Skeletal muscle tissue (tissue), 3 donors: ENCODE measurements at regions not wholly inside any gene's neighbourhood (a gene's known extent, or its start where the extent isn't known, plus 50 kb on each side); places are given as distances from the start of the nearest gene placed in this dataset.

Experiments used
- H3K27ac ChIP-seq: one replicate; pipeline ENCODE4 v1.7.0; 2013; ENCODE audit warnings: mild to moderate bottlenecking, low read depth, low read length, inconsistent platforms
- H3K27me3 ChIP-seq, 3 donors: one replicate each; pipeline ENCODE4 v1.7.0; 2013; ENCODE audit warnings: low read length in 3 of 3; ENCODE audit not compliant: control insufficient read depth in 3 of 3, insufficient read depth in 3 of 3
- H3K36me3 ChIP-seq, 3 donors: one replicate each; pipeline ENCODE4 v1.7.0; 2013; ENCODE audit warnings: low read length in 3 of 3; ENCODE audit not compliant: control insufficient read depth in 3 of 3, insufficient read depth in 3 of 3
- H3K4me1 ChIP-seq, 3 donors: one replicate each; pipeline ENCODE4 v1.7.0; 2013; ENCODE audit warnings: low read length in 3 of 3, mild to moderate bottlenecking in 3 of 3; ENCODE audit not compliant: control insufficient read depth in 3 of 3, insufficient read depth in 3 of 3
- H3K4me3 ChIP-seq, 3 donors: one replicate each; pipeline ENCODE4 v1.7.0; 2013; ENCODE audit warnings: low read length in 3 of 3
- H3K9ac ChIP-seq, 3 donors: one replicate each; pipeline ENCODE4 v1.7.0; 2013; ENCODE audit warnings: low read length in 3 of 3, mild to moderate bottlenecking in 3 of 3, moderate library complexity in 2 of 3, low read depth in 1 of 3
- H3K9me3 ChIP-seq, 3 donors: one replicate each; pipeline ENCODE4 v1.7.0; 2013; ENCODE audit warnings: low read length in 3 of 3; ENCODE audit not compliant: control insufficient read depth in 3 of 3
- donor health status: Osteomylitis.

DNA sequence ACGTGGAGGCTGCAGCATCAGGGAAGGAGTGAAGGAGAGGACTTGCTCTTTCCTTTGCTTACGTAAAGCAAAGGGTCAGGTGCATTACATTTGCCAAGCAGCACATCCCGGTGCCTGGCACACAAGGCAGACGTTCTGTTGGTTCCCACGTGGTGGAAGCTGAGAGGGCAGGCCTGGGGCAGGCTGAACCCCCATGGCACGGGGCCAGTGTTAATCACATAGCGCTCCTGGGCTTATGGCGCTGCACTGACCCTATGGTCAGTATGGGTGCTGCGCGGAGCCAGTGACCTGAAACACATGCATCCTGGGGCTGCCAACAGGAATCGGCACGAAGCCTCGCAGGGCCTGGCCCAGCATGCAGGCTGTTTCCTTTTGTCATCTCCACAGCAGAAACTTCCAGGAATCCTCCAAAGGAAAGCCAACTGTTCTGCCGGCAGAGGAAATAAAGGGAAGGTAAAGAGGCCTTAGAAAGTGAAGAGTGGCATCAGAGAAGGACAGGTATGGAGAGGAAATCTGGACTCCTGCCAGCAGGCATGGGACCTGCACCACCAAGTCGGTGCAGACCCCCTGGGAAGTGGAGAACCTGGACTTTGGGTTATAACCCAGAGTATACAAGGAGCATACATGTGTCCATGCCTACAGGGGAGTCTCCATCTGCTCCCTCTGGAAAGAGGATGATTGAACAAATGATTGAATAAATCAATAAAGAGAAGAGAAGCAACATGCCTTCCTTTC is 560.2 kb downstream of the TCERG1L start:
- Histone ChIP-seq H3K9ac (no peak overlapping the region), H3K27me3 (peaks cover 0 to 15% (median 2%) of the 10 kb centered on the region in 3 donors), H3K4me3 (no peak overlapping the region), H3K27ac (no peak overlapping the region), H3K4me1 (no peaks in the 10 kb centered on the region), H3K9me3 (peaks cover 0 to 4% (median 0%) of the 10 kb centered on the region in 3 donors), H3K36me3 (no peaks in the 10 kb centered on the region)

DNA sequence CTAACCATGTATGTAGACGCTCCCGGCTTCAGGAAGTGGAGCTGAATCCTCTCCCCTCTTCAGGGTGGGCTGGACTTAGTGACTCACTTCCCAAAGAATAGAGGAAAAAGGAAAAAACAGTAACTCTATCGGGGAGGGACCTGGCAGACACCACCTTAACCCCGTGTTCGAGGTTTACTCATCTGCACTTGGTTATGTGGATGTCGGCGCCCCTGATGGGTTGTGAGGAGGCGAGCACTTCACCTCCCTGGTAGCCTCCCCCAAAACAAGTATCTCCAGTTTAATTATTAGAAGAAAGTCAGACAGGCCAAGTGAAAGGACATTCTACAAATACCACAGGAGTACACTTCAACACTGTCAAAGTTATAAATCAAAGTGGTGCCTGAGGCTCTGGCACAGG is 559.7 kb downstream of the TCERG1L start:
- peaks cover 0 to 4% (median 0%) of the 10 kb centered on the region in 3 donors for H3K9me3 ChIP-seq

DNA sequence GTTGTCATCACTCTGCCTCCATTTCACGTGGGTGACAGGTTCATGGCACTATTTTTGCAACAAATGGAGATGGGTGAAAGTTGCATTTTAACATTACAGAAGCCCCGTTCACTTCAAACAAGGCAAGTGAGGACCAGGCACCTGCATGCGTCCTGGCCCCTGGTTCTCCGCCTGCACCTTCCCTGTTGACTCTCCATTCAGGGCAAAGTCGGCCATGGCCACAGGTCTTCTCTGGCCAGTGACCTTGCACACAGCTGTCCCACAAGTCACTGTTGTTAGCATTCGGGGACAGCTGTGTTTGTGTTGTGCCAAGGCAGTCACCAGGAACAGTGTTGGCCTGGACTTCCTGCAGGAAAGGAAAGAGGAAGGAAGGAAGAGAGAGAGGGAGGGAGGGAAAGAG is 554.9 kb downstream of the TCERG1L start:
- H3K4me1 ChIP-seq = no peaks in the 10 kb centered on the region
- H3K4me3 ChIP-seq = no peak overlapping the region
- no peak overlapping the region for H3K27ac ChIP-seq
- H3K9me3 ChIP-seq = peaks cover 0 to 4% (median 0%) of the 10 kb centered on the region in 3 donors
- H3K36me3 ChIP-seq = no peaks in the 10 kb centered on the region
- no peak overlapping the region for H3K9ac ChIP-seq
- H3K27me3 ChIP-seq = peaks cover 0 to 2% (median 0%) of the 10 kb centered on the region in 3 donors

More for the DNA sequence above, 559.7 kb downstream of the TCERG1L start:
- Histone ChIP-seq H3K9ac (no peak overlapping the region), H3K27ac (no peak overlapping the region), H3K36me3 (no peaks in the 10 kb centered on the region), H3K27me3 (peaks cover 0 to 15% (median 2%) of the 10 kb centered on the region in 3 donors), H3K4me3 (no peak overlapping the region), H3K4me1 (no peaks in the 10 kb centered on the region)

DNA sequence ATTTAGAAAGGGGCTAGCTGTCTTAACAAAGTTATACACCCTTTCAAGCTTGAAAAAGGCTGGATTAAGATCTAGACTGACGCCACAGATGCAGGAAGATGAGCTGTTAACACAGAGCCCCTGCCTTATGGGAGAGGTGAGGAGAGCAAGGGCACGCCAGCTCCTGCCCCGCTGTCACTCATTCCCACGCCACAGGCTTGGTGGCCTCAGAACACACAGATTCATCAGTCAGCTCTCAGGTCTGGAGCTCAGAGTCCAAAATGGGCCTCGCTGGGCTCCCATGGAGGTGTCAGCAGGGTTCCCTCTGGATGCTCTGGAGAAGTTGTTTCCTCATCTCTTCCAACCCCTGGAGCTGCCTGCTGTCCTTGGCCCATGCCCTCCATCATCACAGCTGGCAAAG is 554.2 kb downstream of the TCERG1L start:
- H3K9me3 ChIP-seq = peaks cover 0 to 4% (median 0%) of the 10 kb centered on the region in 3 donors
- H3K27me3 ChIP-seq = peaks cover 0 to 5% (median 0%) of the 10 kb centered on the region in 3 donors
- H3K27ac ChIP-seq = no peak overlapping the region
- H3K36me3 ChIP-seq = no peaks in the 10 kb centered on the region
- no peaks in the 10 kb centered on the region for H3K4me1 ChIP-seq
- H3K9ac ChIP-seq = no peak overlapping the region
- no peak overlapping the region for H3K4me3 ChIP-seq

DNA sequence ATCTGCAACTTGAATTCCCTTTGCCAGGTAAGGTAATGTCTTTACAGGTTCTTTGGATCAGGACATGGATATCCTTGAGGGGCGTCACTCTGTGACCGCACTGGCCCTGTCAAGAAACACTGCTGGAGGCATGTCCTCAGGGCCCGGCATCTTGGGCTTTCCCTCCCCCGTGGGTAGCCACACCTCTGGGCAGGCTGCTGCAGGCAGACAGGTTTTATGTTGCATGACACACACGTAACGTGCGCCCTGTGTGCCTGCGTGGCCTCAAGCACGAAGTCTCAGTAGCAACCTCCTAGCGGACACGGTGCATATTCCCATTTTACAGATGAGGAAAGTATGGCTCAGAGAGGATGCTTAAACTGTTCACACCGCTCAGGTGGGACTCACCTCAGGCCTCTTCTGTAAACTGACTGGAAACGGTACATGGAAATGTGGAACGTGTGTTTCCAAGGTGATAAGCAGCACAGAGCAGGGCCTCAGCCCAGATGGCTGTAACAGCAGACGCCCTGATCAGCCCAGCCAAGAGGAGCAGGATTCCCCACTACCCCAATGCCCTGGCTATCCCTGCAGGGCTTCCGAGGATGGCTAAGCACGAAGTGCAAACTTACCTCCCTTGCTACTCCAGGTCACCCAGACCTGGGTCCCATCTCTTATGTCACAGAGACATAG is 553.6 kb downstream of the TCERG1L start:
- peaks cover 0 to 4% (median 0%) of the 10 kb centered on the region in 3 donors for H3K9me3 ChIP-seq
- H3K9ac ChIP-seq = no peak overlapping the region
- H3K4me1 ChIP-seq = no peaks in the 10 kb centered on the region
- H3K4me3 ChIP-seq = no peak overlapping the region
- no peak overlapping the region for H3K27ac ChIP-seq
- peaks cover 0 to 6% (median 0%) of the 10 kb centered on the region in 3 donors for H3K27me3 ChIP-seq
- H3K36me3 ChIP-seq = no peaks in the 10 kb centered on the region

DNA sequence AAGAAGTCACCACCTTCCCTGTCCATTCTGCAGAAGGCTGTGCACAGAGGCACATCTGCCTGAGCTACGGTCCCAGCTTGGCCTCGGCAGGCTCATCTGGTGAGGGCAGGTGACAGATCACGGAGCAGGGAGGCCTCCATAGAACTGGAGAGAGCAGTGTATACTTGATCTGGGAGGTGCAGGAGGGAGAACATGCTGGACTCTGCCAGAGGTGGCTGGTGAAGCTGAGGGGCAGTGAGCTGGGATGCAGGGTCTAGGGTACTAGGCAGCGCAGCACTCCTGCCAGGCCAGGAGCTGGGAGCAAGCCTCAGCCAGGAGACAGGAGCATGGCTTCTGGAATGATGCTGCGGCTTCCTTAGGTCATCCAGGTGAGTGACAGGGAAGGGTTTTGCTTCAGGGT is 553.0 kb downstream of the TCERG1L start:
- peaks cover 0 to 6% (median 0%) of the 10 kb centered on the region in 3 donors for H3K27me3 ChIP-seq
- H3K27ac ChIP-seq = no peak overlapping the region
- H3K9me3 ChIP-seq = peaks cover 0 to 4% (median 0%) of the 10 kb centered on the region in 3 donors
- H3K9ac ChIP-seq = no peak overlapping the region
- H3K36me3 ChIP-seq = no peaks in the 10 kb centered on the region
- H3K4me3 ChIP-seq = no peak overlapping the region
- H3K4me1 ChIP-seq = no peaks in the 10 kb centered on the region

DNA sequence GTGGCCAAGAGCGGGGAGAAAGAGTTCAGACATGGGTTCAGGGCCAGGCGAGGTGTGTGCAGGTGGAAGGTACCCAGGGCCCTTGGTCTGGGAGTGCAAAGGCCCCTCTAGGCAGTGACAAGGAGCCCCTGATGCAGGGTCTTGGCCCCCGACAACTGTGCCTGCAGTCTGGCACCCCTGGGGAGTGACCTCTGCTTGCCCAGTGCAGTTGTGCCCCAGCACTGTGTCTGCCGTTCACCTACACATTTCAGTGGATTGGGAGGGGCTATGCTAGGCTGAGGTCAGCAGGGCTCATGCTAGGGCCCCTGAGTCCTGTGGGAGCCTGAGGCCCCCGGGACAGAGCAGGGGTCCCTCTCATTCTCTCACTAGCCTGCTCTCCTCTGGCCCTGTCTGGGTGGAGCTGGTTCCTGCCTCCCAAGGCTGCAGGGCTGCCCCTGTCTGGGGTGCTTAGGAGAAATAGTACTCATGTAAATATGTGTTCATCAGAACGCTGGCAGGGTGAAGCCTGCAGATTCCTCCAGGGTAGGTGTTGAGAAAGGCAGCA is 550.4 kb downstream of the TCERG1L start:
- H3K4me1 ChIP-seq = no peaks in the 10 kb centered on the region
- H3K9ac ChIP-seq = no peak overlapping the region
- H3K27ac ChIP-seq = no peak overlapping the region

DNA sequence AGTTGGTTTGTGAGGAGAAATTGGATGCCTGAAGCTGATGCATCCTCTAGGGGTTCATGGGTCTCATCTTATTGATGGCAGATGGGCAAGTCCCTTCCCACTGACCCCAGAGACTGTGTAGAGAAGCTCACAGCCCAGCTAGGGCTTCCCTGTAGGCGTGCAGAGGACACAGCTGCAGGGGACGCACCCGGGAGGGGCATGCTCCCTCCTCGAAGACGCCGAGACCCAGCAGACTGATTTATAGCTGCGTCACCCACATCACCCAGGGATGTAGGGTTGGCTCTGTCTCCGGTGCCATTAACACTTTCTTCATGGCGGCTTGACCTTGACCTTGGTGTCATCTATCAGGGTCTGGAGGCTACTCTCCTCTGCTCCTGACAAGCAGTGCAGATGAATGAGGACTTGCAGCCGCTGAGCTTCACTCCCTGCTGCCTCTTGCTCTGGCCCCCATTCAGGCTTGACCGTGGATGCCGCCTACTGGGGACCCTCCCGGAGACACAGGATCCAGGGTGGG is 549.7 kb downstream of the TCERG1L start:
- no peak overlapping the region for H3K9ac ChIP-seq
- H3K27me3 ChIP-seq = peaks cover 0 to 6% (median 2%) of the 10 kb centered on the region in 3 donors
- H3K4me1 ChIP-seq = no peaks in the 10 kb centered on the region
- no peaks in the 10 kb centered on the region for H3K36me3 ChIP-seq
- peaks cover 0 to 3% (median 2%) of the 10 kb centered on the region in 3 donors for H3K9me3 ChIP-seq
- no peak overlapping the region for H3K27ac ChIP-seq
- no peak overlapping the region for H3K4me3 ChIP-seq

More for the DNA sequence above, 550.4 kb downstream of the TCERG1L start:
- Histone ChIP-seq H3K9me3 (peaks cover 0 to 3% (median 0%) of the 10 kb centered on the region in 3 donors), H3K4me3 (no peak overlapping the region), H3K36me3 (no peaks in the 10 kb centered on the region), H3K27me3 (peaks cover 0 to 6% (median 2%) of the 10 kb centered on the region in 3 donors)

DNA sequence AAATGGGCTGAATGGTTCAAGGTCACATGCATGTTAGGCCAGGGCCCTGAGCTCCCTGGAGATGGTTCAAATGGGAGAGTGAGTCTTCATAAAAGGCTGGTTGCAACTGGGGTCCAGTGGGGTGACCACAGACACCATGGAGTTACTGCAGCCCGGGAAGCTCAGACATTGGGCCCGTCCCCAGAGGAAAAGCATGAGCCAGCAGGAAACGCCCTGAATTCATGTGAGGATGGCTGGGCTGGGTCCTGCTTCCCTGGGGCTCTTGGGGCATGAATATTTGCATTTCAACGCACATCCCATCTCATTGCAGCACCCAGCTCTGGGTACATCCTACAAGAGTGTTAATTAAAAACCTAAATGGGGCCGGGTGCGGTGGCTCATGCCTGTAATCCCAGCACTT is 549.0 kb downstream of the TCERG1L start:
- Histone ChIP-seq H3K4me3 (no peak overlapping the region), H3K36me3 (no peaks in the 10 kb centered on the region), H3K9ac (no peak overlapping the region)

More for the DNA sequence above, 549.0 kb downstream of the TCERG1L start:
- Histone ChIP-seq H3K9me3 (peaks cover 0 to 8% (median 2%) of the 10 kb centered on the region in 3 donors), H3K4me1 (no peaks in the 10 kb centered on the region), H3K27me3 (peaks cover 0 to 10% (median 2%) of the 10 kb centered on the region in 3 donors), H3K27ac (no peak overlapping the region)
